GM19468 (cell line): ENCODE measurements at regions not wholly inside any gene's neighbourhood (a gene's known extent, or its start where the extent isn't known, plus 50 kb on each side); places are given as distances from the start of the nearest gene placed in this dataset.

ENCODE experiments used
- ATAC-seq: cut with Tn5 transposase; IDR thresholded peaks from one replicate; pipeline ENCODE4 v1.9.1; 2021; ENCODE audit warnings: mild to moderate bottlenecking, moderate library complexity, moderate number of reproducible peaks; ENCODE audit not compliant: unreplicated experiment; ENCODE audit errors: extremely low read depth

- ATAC-seq: no peak
Measured at GRCh38 chr2:204258890-204259289, 286.4 kb upstream of the PARD3B start.

- ATAC-seq: no peak
Measured at GRCh38 chr2:204260162-204260877, 285.0 kb upstream of the PARD3B start.

GRCh38 chr2:204260901-204261300 lies 284.4 kb upstream of the PARD3B start:
- ATAC-seq: no peak

GRCh38 chr2:204261846-204262245 lies 283.4 kb upstream of the PARD3B start:
- no peak for ATAC-seq

GRCh38 chr2:204264085-204264553 lies 281.2 kb upstream of the PARD3B start:
- ATAC-seq: no peak

- no peak for ATAC-seq
Measured at GRCh38 chr2:204264621-204265140, 280.6 kb upstream of the PARD3B start.

GRCh38 chr2:204265681-204266181 lies 279.5 kb upstream of the PARD3B start:
- ATAC-seq: no peak

- no peak for ATAC-seq
Measured at GRCh38 chr2:204268458-204268857, 276.8 kb upstream of the PARD3B start.

- no peak for ATAC-seq
Measured at GRCh38 chr2:204268971-204269370, 276.3 kb upstream of the PARD3B start.

- ATAC-seq: no peak
Measured at GRCh38 chr2:204272089-204272488, 273.2 kb upstream of the PARD3B start.

- ATAC-seq: no peak
Measured at GRCh38 chr2:204272610-204273287, 272.5 kb upstream of the PARD3B start.

- ATAC-seq: no peak
Measured at GRCh38 chr2:204274429-204274828, 270.8 kb upstream of the PARD3B start.

- ATAC-seq: no peak
Measured at GRCh38 chr2:204274991-204275390, 270.3 kb upstream of the PARD3B start.

- ATAC-seq: no peak
Measured at GRCh38 chr2:204277226-204277625, 268.0 kb upstream of the PARD3B start.

- ATAC-seq: no peak
Measured at GRCh38 chr2:204278454-204278853, 266.8 kb upstream of the PARD3B start.

GRCh38 chr2:204279819-204280218 lies 265.5 kb upstream of the PARD3B start:
- ATAC-seq: no peak

GRCh38 chr2:204280262-204280668 lies 265.0 kb upstream of the PARD3B start:
- no peak for ATAC-seq

- ATAC-seq: no peak
Measured at GRCh38 chr2:204282081-204282480, 263.2 kb upstream of the PARD3B start.

- ATAC-seq: no peak
Measured at GRCh38 chr2:204282525-204282924, 262.8 kb upstream of the PARD3B start.

GRCh38 chr2:204289066-204289465 lies 256.2 kb upstream of the PARD3B start:
- ATAC-seq: no peak

- no peak for ATAC-seq
Measured at GRCh38 chr2:204292439-204292838, 252.8 kb upstream of the PARD3B start.
